ENCODE measurements at regions not wholly inside any gene's neighbourhood (a gene's known extent, or its start where the extent isn't known, plus 50 kb on each side); places are given as distances from the start of the nearest gene placed in this dataset.

DNA sequence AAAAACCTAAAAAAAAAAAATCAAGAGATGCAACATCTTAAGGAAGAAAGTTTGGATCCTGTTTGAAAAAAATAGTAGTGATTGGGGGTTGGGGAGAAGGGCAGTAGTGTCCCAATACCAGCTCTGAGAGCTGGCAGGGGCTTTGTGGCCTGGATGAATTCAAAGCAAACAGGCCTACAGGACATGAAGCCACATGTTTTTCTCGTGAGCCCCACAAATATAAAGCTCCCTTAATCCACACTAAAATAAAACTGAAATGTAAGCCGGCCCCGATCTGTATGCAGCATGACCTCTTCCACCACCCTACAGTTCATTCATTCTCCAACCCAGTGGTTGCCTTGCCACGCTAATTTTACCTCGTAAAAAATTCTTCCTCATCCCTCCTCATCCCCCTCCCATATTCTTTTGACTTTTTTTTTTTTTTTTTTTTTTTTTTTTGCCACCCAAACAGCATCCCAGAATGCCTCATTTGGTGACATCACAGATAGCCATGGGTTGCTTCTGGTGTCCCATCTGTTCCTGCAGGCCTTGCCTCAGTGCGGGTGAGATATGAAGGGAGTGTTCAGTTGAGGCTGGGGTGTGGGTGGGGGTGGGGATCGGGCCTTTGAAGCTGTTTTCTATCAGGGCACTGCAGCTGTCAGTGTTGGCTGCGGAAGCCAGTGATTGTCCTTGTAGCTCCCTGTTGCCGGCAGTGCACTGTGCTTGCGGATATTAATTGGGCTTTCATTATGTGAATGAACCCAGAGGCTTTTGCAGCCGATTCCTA lies 81.6 kb upstream of the NFIB start (continued):
- 0 out of 2 replicates have a peak, but pooled peaks have one; percentile 60 for TF ChIP-seq ZNF584 (CRISPR knock-in tag; IDR thresholded peaks at IDR 0.05; ENCODE audit: low read depth)
- TF ChIP-seq XRCC3 (IDR thresholded peaks at IDR 0.05), result no peak
- TF ChIP-seq NCOA2 (IDR thresholded peaks at IDR 0.05; ENCODE audit: partially characterized antibody in 2 of 2), result no peak
- no peak for TF ChIP-seq SAFB (IDR thresholded peaks at IDR 0.05; ENCODE audit: borderline replicate concordance, low read depth, low read length)
- peak; percentile 96 for TF ChIP-seq ARID1B (IDR thresholded peaks at IDR 0.05)
- TF ChIP-seq, protein P1, sequence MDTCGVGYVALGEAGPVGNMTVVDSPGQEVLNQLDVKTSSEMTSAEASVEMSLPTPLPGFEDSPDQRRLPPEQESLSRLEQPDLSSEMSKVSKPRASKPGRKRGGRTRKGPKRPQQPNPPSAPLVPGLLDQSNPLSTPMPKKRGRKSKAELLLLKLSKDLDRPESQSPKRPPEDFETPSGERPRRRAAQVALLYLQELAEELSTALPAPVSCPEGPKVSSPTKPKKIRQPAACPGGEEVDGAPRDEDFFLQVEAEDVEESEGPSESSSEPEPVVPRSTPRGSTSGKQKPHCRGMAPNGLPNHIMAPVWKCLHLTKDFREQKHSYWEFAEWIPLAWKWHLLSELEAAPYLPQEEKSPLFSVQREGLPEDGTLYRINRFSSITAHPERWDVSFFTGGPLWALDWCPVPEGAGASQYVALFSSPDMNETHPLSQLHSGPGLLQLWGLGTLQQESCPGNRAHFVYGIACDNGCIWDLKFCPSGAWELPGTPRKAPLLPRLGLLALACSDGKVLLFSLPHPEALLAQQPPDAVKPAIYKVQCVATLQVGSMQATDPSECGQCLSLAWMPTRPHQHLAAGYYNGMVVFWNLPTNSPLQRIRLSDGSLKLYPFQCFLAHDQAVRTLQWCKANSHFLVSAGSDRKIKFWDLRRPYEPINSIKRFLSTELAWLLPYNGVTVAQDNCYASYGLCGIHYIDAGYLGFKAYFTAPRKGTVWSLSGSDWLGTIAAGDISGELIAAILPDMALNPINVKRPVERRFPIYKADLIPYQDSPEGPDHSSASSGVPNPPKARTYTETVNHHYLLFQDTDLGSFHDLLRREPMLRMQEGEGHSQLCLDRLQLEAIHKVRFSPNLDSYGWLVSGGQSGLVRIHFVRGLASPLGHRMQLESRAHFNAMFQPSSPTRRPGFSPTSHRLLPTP (IDR thresholded peaks at IDR 0.05; ENCODE audit: borderline replicate concordance, extremely low read depth, insufficient read length), result no peak
- TF ChIP-seq FOXK2 (conservative IDR thresholded peaks at IDR 0.05 in 1 of 2, IDR thresholded peaks at IDR 0.05 in 1 of 2; ENCODE audit: low read depth in 2 of 2), result peak; percentile 23 to 49; a peak in 2 of 4 replicates
- TF ChIP-seq, protein P2, sequence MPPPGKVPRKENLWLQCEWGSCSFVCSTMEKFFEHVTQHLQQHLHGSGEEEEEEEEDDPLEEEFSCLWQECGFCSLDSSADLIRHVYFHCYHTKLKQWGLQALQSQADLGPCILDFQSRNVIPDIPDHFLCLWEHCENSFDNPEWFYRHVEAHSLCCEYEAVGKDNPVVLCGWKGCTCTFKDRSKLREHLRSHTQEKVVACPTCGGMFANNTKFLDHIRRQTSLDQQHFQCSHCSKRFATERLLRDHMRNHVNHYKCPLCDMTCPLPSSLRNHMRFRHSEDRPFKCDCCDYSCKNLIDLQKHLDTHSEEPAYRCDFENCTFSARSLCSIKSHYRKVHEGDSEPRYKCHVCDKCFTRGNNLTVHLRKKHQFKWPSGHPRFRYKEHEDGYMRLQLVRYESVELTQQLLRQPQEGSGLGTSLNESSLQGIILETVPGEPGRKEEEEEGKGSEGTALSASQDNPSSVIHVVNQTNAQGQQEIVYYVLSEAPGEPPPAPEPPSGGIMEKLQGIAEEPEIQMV (tag; conservative IDR thresholded peaks at IDR 0.05; ENCODE audit: low read depth), result no peak
- no peak for TF ChIP-seq PTBP1 (IDR thresholded peaks at IDR 0.05; ENCODE audit: low read depth, low read length)
- TF ChIP-seq ZNF316 (IDR thresholded peaks at IDR 0.05), result no peak
- TF ChIP-seq, protein P3, sequence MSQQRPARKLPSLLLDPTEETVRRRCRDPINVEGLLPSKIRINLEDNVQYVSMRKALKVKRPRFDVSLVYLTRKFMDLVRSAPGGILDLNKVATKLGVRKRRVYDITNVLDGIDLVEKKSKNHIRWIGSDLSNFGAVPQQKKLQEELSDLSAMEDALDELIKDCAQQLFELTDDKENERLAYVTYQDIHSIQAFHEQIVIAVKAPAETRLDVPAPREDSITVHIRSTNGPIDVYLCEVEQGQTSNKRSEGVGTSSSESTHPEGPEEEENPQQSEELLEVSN (IDR thresholded peaks at IDR 0.05; ENCODE audit: borderline replicate concordance in 1 of 2, extremely low read depth in 1 of 2, insufficient read depth in 1 of 2, insufficient read length in 1 of 2, low read depth in 1 of 2, low read length in 1 of 2, poor library complexity in 1 of 2, severe bottlenecking in 1 of 2), result peak in 1 of 2 experiments; percentile 9
- TF ChIP-seq E2F3 (CRISPR knock-in tag; IDR thresholded peaks at IDR 0.05), result no peak
- TF ChIP-seq, protein P4, sequence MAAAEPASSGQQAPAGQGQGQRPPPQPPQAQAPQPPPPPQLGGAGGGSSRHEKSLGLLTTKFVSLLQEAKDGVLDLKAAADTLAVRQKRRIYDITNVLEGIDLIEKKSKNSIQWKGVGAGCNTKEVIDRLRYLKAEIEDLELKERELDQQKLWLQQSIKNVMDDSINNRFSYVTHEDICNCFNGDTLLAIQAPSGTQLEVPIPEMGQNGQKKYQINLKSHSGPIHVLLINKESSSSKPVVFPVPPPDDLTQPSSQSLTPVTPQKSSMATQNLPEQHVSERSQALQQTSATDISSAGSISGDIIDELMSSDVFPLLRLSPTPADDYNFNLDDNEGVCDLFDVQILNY (CRISPR knock-in tag; IDR thresholded peaks at IDR 0.05), result no peak
- TF ChIP-seq SMARCC2 (IDR thresholded peaks at IDR 0.05; ENCODE audit: low read depth), result peak; percentile 49; the same call in 1 of the 2 replicates
- no peak for TF ChIP-seq ZNF347 (CRISPR knock-in tag; IDR thresholded peaks at IDR 0.05; ENCODE audit: low read depth)
- TF ChIP-seq MCM3 (IDR thresholded peaks at IDR 0.05), result no peak
- TF ChIP-seq ETV5 (CRISPR knock-in tag; IDR thresholded peaks at IDR 0.05; ENCODE audit: low read depth), result no peak
- TF ChIP-seq SMARCA4 (IDR thresholded peaks at IDR 0.05), result peak; percentile 89
- TF ChIP-seq SREBF2 (CRISPR knock-in tag; IDR thresholded peaks at IDR 0.05), result no peak
- TF ChIP-seq ATF7 (IDR thresholded peaks at IDR 0.05), result peak; percentile 71; the same call in 1 of the 2 replicates

Measured in K562 (cell line).